ENCODE measurements at regions not wholly inside any gene's neighbourhood (a gene's known extent, or its start where the extent isn't known, plus 50 kb on each side); places are given as distances from the start of the nearest gene placed in this dataset.
"Not testable (repeated sequence)": the region's sequence is repeated elsewhere in the genome, so short reads cannot be mapped to it uniquely, and the experiment has no call there.

DNA sequence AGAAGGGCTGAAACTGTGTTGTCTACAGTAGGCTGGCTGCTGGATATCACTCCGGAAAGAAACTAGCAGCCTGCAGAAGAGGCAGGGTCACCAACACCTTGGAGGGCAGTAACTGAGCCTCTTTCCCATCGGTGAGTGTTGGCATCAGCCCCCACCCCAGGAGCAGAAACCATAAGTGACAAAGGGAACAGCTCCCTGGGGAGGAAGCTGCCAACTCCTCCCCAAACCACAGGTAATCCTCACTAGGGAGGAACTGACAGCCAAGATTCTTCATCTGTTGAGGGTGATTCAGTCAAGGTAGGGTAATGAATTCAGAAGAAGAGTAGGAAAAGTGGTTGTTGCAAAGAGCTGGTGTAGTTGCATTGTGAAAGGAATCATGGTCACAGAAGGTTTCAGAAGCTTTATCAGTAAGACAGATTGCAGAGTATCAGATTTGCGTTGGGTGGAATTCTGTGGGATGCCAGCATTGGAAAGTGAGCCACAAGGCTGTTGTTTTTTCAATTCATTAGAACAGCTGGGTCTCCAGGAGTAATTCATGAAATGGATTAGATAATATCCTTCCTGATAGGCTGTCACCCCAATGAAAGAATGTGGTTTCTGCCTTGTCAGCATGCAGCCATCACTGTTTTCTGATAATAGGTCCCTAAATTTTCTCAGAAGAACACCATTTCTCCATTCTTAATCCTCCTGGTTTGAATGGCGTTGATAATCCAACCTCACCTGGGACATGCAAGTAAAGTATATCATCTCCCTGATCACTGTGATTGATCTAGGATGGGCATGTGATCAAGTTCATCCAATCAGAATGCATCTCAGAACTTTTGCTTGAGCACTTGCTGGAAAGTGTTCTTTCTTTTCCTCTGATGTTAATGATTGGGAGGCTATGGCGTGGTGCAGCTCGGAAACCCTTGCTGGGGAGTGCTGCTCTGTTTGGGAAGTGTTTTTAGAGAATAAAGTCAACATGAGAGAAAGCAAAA, 75.0 kb upstream of the CTBP2 start:
- DNase-seq: no peak

DNA sequence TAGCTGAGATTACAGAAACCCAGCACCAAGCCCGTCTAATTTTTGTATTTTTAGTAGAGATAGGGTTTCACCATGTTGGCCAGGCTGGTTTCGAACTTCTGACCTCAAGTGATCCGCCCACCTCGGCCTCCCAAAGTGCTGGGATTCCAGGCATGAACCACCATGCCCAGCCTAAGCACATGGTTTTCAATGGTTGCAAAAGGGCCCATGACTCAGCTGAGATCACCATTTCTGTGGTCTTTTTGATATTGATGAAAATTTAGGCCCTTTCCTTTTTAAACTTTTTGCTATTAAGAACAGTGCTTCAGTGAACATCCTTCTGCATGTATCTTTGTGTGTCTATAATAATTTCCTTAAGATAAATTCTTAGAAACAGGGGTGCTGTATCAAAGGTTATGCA, 74.2 kb upstream of the CTBP2 start:
- not testable (repeated sequence) for H2BK120ac ChIP-seq (ENCODE audit: insufficient read depth, low read length, poor library complexity); H3K4me3 ChIP-seq (ENCODE audit: low read depth, low read length); H3K14ac ChIP-seq (ENCODE audit: low read length); H3K27me3 ChIP-seq (ENCODE audit: insufficient read depth, low read length); DNase-seq; H3K79me2 ChIP-seq (ENCODE audit: control insufficient read depth, insufficient read depth, low read length, poor library complexity); H2BK12ac ChIP-seq (ENCODE audit: low read length); H2AK5ac ChIP-seq (ENCODE audit: low read length); H4K91ac ChIP-seq (ENCODE audit: low read depth, low read length); H3K18ac ChIP-seq (ENCODE audit: low read length); H3K36me3 ChIP-seq (ENCODE audit: control insufficient read depth in 1 of 2, insufficient read depth in 2 of 2, low read length in 2 of 2); H4K8ac ChIP-seq (ENCODE audit: low read depth, low read length); H4K12ac ChIP-seq (ENCODE audit: low read depth, low read length); H2AFZ ChIP-seq (ENCODE audit: insufficient read depth, low read length, poor library complexity); H3K4ac ChIP-seq (ENCODE audit: low read depth, low read length); H3K23ac ChIP-seq (ENCODE audit: low read length); H3K9me3 ChIP-seq (ENCODE audit: insufficient read depth, low read depth, low read length); H2BK5ac ChIP-seq (ENCODE audit: low read depth, low read length, poor library complexity); H3K79me1 ChIP-seq (ENCODE audit: low read length); H3K4me2 ChIP-seq (ENCODE audit: low read length); H3K27ac ChIP-seq (ENCODE audit: low read depth, low read length); H3K9ac ChIP-seq (ENCODE audit: low read length)
- H3K4me1 ChIP-seq (ENCODE audit: control insufficient read depth in 1 of 2, insufficient read depth in 2 of 2, low read length in 2 of 2): peaks cover 6 to 15% of the 10 kb centered on the region in 2 experiments
- no CpG with 5 or more reads among the region's 4 CpGs for WGBS (ENCODE audit: extremely low coverage, insufficient coverage, insufficient read length)

More for the DNA sequence above, 75.0 kb upstream of the CTBP2 start:
- no peak overlapping the region for H2BK12ac ChIP-seq (ENCODE audit: low read length)
- H3K4ac ChIP-seq (ENCODE audit: low read depth, low read length): no peak overlapping the region
- no peak overlapping the region for H3K4me3 ChIP-seq (ENCODE audit: low read depth, low read length)
- H3K27me3 ChIP-seq (ENCODE audit: insufficient read depth, low read length): no peaks in the 10 kb centered on the region
- H3K9ac ChIP-seq (ENCODE audit: low read length): no peak overlapping the region
- no CpG with 5 or more reads among the region's 6 CpGs for WGBS (ENCODE audit: extremely low coverage, insufficient coverage, insufficient read length)
- H2AK5ac ChIP-seq (ENCODE audit: low read length): no peak overlapping the region
- no peaks in the 10 kb centered on the region for H3K79me2 ChIP-seq (ENCODE audit: control insufficient read depth, insufficient read depth, low read length, poor library complexity)
- no peak overlapping the region for H2BK120ac ChIP-seq (ENCODE audit: insufficient read depth, low read length, poor library complexity)
- peaks cover 5% of the 10 kb centered on the region for H3K79me1 ChIP-seq (ENCODE audit: low read length)
- H4K12ac ChIP-seq (ENCODE audit: low read depth, low read length): no peak overlapping the region
- peaks cover 6 to 15% of the 10 kb centered on the region in 2 experiments for H3K4me1 ChIP-seq (ENCODE audit: control insufficient read depth in 1 of 2, insufficient read depth in 2 of 2, low read length in 2 of 2)
- no peak overlapping the region for H3K27ac ChIP-seq (ENCODE audit: low read depth, low read length)
- H4K91ac ChIP-seq (ENCODE audit: low read depth, low read length): no peak overlapping the region
- H3K4me2 ChIP-seq (ENCODE audit: low read length): no peak overlapping the region
- no peak overlapping the region for H3K23ac ChIP-seq (ENCODE audit: low read length)
- no peak overlapping the region for H3K18ac ChIP-seq (ENCODE audit: low read length)
- H3K14ac ChIP-seq (ENCODE audit: low read length): no peak overlapping the region
- no peaks in the 10 kb centered on the region for H3K36me3 ChIP-seq (ENCODE audit: control insufficient read depth in 1 of 2, insufficient read depth in 2 of 2, low read length in 2 of 2)
- no peak overlapping the region for H4K8ac ChIP-seq (ENCODE audit: low read depth, low read length)
- H2AFZ ChIP-seq (ENCODE audit: insufficient read depth, low read length, poor library complexity): no peak overlapping the region
- no peak overlapping the region for H2BK5ac ChIP-seq (ENCODE audit: low read depth, low read length, poor library complexity)
- no peaks in the 10 kb centered on the region for H3K9me3 ChIP-seq (ENCODE audit: insufficient read depth, low read depth, low read length)

DNA sequence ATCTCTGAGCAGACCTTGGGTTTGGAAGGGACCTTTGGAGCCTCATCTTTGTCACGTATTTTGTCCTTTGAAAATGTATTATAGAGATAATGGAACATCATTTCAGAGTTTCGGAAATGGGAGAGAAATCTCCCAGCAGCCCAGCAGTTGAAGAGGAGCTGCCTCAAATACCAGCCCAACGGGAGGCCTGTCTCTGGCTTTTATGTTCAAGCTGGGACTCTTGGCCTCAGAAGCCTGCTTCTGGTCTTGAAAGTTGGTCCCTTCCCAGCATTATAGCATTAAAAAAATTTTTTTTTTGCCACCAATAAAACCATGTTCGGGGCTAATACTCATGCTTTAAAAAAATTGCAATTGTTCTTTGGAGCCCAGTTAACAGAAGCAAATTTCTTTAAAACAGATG, 73.4 kb upstream of the CTBP2 start:
- WGBS (ENCODE audit: extremely low coverage, insufficient coverage, insufficient read length): no CpG with 5 or more reads among the region's 4 CpGs
- H3K79me1 ChIP-seq (ENCODE audit: low read length): peaks cover 5% of the 10 kb centered on the region

DNA sequence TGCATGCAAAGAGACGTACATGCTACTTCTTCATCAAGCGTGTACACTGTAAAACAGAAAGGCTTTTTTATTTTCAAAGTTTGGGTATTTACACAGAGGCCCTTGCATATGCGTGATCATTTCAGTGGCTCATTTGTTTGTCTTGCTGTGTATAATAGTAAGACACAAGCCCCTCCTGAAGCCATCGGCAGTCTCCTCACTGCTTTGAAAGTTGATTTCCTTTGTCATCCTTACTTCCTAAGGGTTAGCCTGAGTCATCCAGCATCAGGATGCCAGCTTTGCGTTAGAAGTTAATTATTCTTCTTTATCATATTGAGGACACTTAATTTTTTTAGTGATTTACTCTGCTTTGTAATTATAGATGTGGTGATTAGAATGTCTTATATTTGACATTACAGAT, 72.5 kb upstream of the CTBP2 start:
- Histone ChIP-seq H3K4me3 (ENCODE audit: low read depth, low read length) (no peak overlapping the region), H2AK5ac (ENCODE audit: low read length) (no peak overlapping the region), H2AFZ (ENCODE audit: insufficient read depth, low read length, poor library complexity) (no peak overlapping the region), H3K9ac (ENCODE audit: low read length) (no peak overlapping the region), H4K12ac (ENCODE audit: low read depth, low read length) (no peak overlapping the region), H3K27me3 (ENCODE audit: insufficient read depth, low read length) (no peaks in the 10 kb centered on the region), H3K79me1 (ENCODE audit: low read length) (peaks cover 5% of the 10 kb centered on the region), H3K27ac (ENCODE audit: low read depth, low read length) (no peak overlapping the region), H3K4me2 (ENCODE audit: low read length) (no peak overlapping the region), H4K91ac (ENCODE audit: low read depth, low read length) (no peak overlapping the region), H3K23ac (ENCODE audit: low read length) (no peak overlapping the region), H2BK5ac (ENCODE audit: low read depth, low read length, poor library complexity) (no peak overlapping the region), H3K4me1 (ENCODE audit: control insufficient read depth in 1 of 2, insufficient read depth in 2 of 2, low read length in 2 of 2) (peaks cover 6 to 15% of the 10 kb centered on the region in 2 experiments), H3K18ac (ENCODE audit: low read length) (no peak overlapping the region), H3K14ac (ENCODE audit: low read length) (no peak overlapping the region), H3K9me3 (ENCODE audit: insufficient read depth, low read depth, low read length) (no peaks in the 10 kb centered on the region), H3K36me3 (ENCODE audit: control insufficient read depth in 1 of 2, insufficient read depth in 2 of 2, low read length in 2 of 2) (no peaks in the 10 kb centered on the region), H2BK12ac (ENCODE audit: low read length) (no peak overlapping the region), H3K79me2 (ENCODE audit: control insufficient read depth, insufficient read depth, low read length, poor library complexity) (no peaks in the 10 kb centered on the region), H4K8ac (ENCODE audit: low read depth, low read length) (no peak overlapping the region), H3K4ac (ENCODE audit: low read depth, low read length) (no peak overlapping the region), H2BK120ac (ENCODE audit: insufficient read depth, low read length, poor library complexity) (no peak overlapping the region)
- DNase-seq: no peak
- no CpG with 5 or more reads among the region's 5 CpGs for WGBS (ENCODE audit: extremely low coverage, insufficient coverage, insufficient read length)

More for the DNA sequence above, 73.4 kb upstream of the CTBP2 start:
- H3K27ac ChIP-seq (ENCODE audit: low read depth, low read length): no peak overlapping the region
- H2AFZ ChIP-seq (ENCODE audit: insufficient read depth, low read length, poor library complexity): no peak overlapping the region
- no peak overlapping the region for H3K4me3 ChIP-seq (ENCODE audit: low read depth, low read length)
- H4K12ac ChIP-seq (ENCODE audit: low read depth, low read length): no peak overlapping the region
- no peak overlapping the region for H3K18ac ChIP-seq (ENCODE audit: low read length)
- no peaks in the 10 kb centered on the region for H3K9me3 ChIP-seq (ENCODE audit: insufficient read depth, low read depth, low read length)
- no peak for DNase-seq
- H3K14ac ChIP-seq (ENCODE audit: low read length): no peak overlapping the region
- H3K4me1 ChIP-seq (ENCODE audit: control insufficient read depth in 1 of 2, insufficient read depth in 2 of 2, low read length in 2 of 2): peaks cover 6 to 15% of the 10 kb centered on the region in 2 experiments
- H3K79me2 ChIP-seq (ENCODE audit: control insufficient read depth, insufficient read depth, low read length, poor library complexity): no peaks in the 10 kb centered on the region
- no peak overlapping the region for H2AK5ac ChIP-seq (ENCODE audit: low read length)
- H2BK12ac ChIP-seq (ENCODE audit: low read length): no peak overlapping the region
- H3K4me2 ChIP-seq (ENCODE audit: low read length): no peak overlapping the region
- no peak overlapping the region for H3K23ac ChIP-seq (ENCODE audit: low read length)
- no peak overlapping the region for H2BK5ac ChIP-seq (ENCODE audit: low read depth, low read length, poor library complexity)
- H3K36me3 ChIP-seq (ENCODE audit: control insufficient read depth in 1 of 2, insufficient read depth in 2 of 2, low read length in 2 of 2): no peaks in the 10 kb centered on the region
- no peak overlapping the region for H3K4ac ChIP-seq (ENCODE audit: low read depth, low read length)
- no peaks in the 10 kb centered on the region for H3K27me3 ChIP-seq (ENCODE audit: insufficient read depth, low read length)
- H3K9ac ChIP-seq (ENCODE audit: low read length): no peak overlapping the region
- no peak overlapping the region for H2BK120ac ChIP-seq (ENCODE audit: insufficient read depth, low read length, poor library complexity)
- no peak overlapping the region for H4K91ac ChIP-seq (ENCODE audit: low read depth, low read length)
- no peak overlapping the region for H4K8ac ChIP-seq (ENCODE audit: low read depth, low read length)
